Loucy (cell line): ENCODE measurements at regions not wholly inside any gene's neighbourhood (a gene's known extent, or its start where the extent isn't known, plus 50 kb on each side); places are given as distances from the start of the nearest gene placed in this dataset.

ENCODE experiments used
- H2AFZ ChIP-seq: fragments of 200-600 bp; sonication (generic); 2 replicates; pipeline ENCODE4 v1.6.0; 2016; ENCODE audit warnings: antibody characterized with exemption, mild to moderate bottlenecking, low read length, moderate library complexity
- H3F3A ChIP-seq: fragments of 200-600 bp; 2 replicates; pipeline ENCODE4 v1.6.0; 2016; ENCODE audit warnings: antibody characterized with exemption, low read depth, mild to moderate bottlenecking
- H3K27me3 ChIP-seq: fragments of 200-600 bp; sonication (generic); 2 replicates; pipeline ENCODE4 v1.6.1; 2014; ENCODE audit warnings: low read length, mild to moderate bottlenecking; ENCODE audit not compliant: insufficient read depth, poor library complexity, severe bottlenecking
- H3K36me3 ChIP-seq: fragments of 200-600 bp; sonication (generic); 2 replicates; pipeline ENCODE4 v1.6.1; 2016; ENCODE audit warnings: low read length; ENCODE audit not compliant: insufficient read depth
- H3K4me1 ChIP-seq: fragments of 200-600 bp; sonication (generic); 2 replicates; pipeline ENCODE4 v1.5.1; 2014; ENCODE audit warnings: low read length, mild to moderate bottlenecking; ENCODE audit not compliant: insufficient read depth, poor library complexity, severe bottlenecking
- H3K4me2 ChIP-seq: fragments of 200-600 bp; sonication (generic); 2 replicates; pipeline ENCODE4 v1.6.0; 2014; ENCODE audit warnings: antibody characterized with exemption, low read length, low read depth, mild to moderate bottlenecking; ENCODE audit not compliant: poor library complexity, severe bottlenecking
- H3K4me3 ChIP-seq: fragments of 200-600 bp; sonication (generic); 2 replicates; pipeline ENCODE4 v1.5.1; 2014; ENCODE audit warnings: low read length, mild to moderate bottlenecking, mixed read lengths; ENCODE audit not compliant: poor library complexity, severe bottlenecking
- H3K79me2 ChIP-seq: fragments of 200-600 bp; sonication (generic); 2 replicates; pipeline ENCODE4 v1.6.1; 2014; ENCODE audit warnings: low read length; ENCODE audit not compliant: insufficient read depth
- H3K9ac ChIP-seq: fragments of 200-600 bp; sonication (generic); 2 replicates; pipeline ENCODE4 v1.6.0; 2014; ENCODE audit warnings: mild to moderate bottlenecking, low read depth, low read length, moderate library complexity; ENCODE audit not compliant: poor library complexity, severe bottlenecking
- H3K9me2 ChIP-seq: fragments of 200-600 bp; sonication (generic); replicated peaks from 2 replicates; pipeline ENCODE4 v1.6.1; 2016; ENCODE audit warnings: low read depth, low read length, mixed read lengths
- H3K9me3 ChIP-seq: fragments of 200-600 bp; sonication (generic); 2 replicates; pipeline ENCODE4 v1.6.1; 2014; ENCODE audit warnings: mild to moderate bottlenecking, antibody characterized with exemption, low read length, low read depth; ENCODE audit not compliant: insufficient read depth
- H4K20me1 ChIP-seq: fragments of 200-600 bp; sonication (generic); 2 replicates; pipeline ENCODE4 v1.6.0; 2014; ENCODE audit warnings: antibody characterized with exemption, low read length, mild to moderate bottlenecking; ENCODE audit not compliant: insufficient read depth, poor library complexity, severe bottlenecking
- EZH2phosphoT487 ChIP-seq: fragments of 200-600 bp; IDR thresholded peaks from 2 replicates; pipeline ENCODE4 v1.6.1; 2018; ENCODE audit warnings: antibody characterized with exemption, mild to moderate bottlenecking, moderate library complexity, borderline replicate concordance
- TF ChIP-seq, protein P1 (sequence below): fragments of 200-600 bp; sonication (generic); conservative IDR thresholded peaks from 2 replicates; pipeline ENCODE4 v1.5.1; 2014; ENCODE audit warnings: mild to moderate bottlenecking, antibody characterized with exemption, low read length

DNA sequence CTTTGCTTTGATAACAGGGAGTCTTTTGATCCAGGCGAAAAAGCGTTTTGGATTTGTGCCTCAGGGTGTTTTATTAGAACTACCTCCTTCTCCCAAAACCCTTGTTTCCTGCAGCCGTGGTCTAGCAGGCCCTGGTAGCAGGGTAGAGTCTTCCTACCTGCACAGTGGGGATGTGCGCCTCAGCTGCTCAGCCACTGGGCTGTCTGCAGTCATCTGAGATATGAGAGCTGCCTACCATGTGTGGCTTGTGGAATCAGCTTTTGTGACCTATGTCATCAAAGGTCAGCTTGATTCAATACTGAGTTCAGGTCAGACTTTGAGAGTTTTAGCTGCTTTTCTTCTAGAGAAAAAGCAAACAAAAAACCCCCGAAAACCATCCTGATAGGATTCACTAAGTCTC, 279.5 kb downstream of the CLIC5 start:
- TF ChIP-seq, protein P1, sequence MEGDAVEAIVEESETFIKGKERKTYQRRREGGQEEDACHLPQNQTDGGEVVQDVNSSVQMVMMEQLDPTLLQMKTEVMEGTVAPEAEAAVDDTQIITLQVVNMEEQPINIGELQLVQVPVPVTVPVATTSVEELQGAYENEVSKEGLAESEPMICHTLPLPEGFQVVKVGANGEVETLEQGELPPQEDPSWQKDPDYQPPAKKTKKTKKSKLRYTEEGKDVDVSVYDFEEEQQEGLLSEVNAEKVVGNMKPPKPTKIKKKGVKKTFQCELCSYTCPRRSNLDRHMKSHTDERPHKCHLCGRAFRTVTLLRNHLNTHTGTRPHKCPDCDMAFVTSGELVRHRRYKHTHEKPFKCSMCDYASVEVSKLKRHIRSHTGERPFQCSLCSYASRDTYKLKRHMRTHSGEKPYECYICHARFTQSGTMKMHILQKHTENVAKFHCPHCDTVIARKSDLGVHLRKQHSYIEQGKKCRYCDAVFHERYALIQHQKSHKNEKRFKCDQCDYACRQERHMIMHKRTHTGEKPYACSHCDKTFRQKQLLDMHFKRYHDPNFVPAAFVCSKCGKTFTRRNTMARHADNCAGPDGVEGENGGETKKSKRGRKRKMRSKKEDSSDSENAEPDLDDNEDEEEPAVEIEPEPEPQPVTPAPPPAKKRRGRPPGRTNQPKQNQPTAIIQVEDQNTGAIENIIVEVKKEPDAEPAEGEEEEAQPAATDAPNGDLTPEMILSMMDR = no peak
- TF ChIP-seq EZH2phosphoT487 = no peak

DNA sequence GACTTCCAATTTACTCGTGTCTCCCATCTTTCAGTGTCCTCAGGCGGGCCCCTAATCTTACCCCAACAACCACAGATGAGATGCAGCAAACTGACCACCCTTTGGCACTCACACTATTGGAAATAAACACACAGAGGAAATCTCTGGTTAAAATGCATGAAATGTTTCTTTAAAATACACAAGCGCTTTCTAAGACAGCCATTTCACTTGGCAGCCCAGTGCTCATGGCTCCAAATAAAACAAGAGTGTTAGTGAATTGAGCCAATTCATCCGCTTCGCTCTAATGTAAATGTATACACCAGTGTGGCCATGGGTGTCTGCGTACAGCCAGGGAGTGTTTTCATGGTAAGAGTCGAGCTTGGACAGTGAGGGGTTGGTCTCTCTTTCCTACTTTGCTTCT, 282.9 kb downstream of the CLIC5 start:
- H3K79me2 ChIP-seq = no peaks in the 10 kb centered on the region
- no peaks in the 10 kb centered on the region for H3K4me1 ChIP-seq
- H3K36me3 ChIP-seq = no peaks in the 10 kb centered on the region
- H3K9me3 ChIP-seq = no peaks in the 10 kb centered on the region
- no peak overlapping the region for H3K4me3 ChIP-seq
- no peak for TF ChIP-seq EZH2phosphoT487
- TF ChIP-seq, protein P1 = no peak
- H3F3A ChIP-seq = no peaks in the 10 kb centered on the region
- H3K9me2 ChIP-seq = no peaks in the 10 kb centered on the region
- H2AFZ ChIP-seq = no peak overlapping the region
- no peak overlapping the region for H3K4me2 ChIP-seq
- H3K9ac ChIP-seq = no peak overlapping the region
- no peaks in the 10 kb centered on the region for H3K27me3 ChIP-seq
- no peaks in the 10 kb centered on the region for H4K20me1 ChIP-seq

More for the DNA sequence above, 279.5 kb downstream of the CLIC5 start:
- no peaks in the 10 kb centered on the region for H3K9me2 ChIP-seq
- no peak overlapping the region for H2AFZ ChIP-seq
- no peak overlapping the region for H3K4me2 ChIP-seq
- H3K79me2 ChIP-seq = no peaks in the 10 kb centered on the region
- no peaks in the 10 kb centered on the region for H3K9me3 ChIP-seq
- H3K4me1 ChIP-seq = peaks cover 2% of the 10 kb centered on the region
- H3K36me3 ChIP-seq = no peaks in the 10 kb centered on the region
- H3K27me3 ChIP-seq = no peaks in the 10 kb centered on the region
- H3F3A ChIP-seq = no peaks in the 10 kb centered on the region
- no peaks in the 10 kb centered on the region for H4K20me1 ChIP-seq
- H3K4me3 ChIP-seq = no peak overlapping the region
- H3K9ac ChIP-seq = no peak overlapping the region

DNA sequence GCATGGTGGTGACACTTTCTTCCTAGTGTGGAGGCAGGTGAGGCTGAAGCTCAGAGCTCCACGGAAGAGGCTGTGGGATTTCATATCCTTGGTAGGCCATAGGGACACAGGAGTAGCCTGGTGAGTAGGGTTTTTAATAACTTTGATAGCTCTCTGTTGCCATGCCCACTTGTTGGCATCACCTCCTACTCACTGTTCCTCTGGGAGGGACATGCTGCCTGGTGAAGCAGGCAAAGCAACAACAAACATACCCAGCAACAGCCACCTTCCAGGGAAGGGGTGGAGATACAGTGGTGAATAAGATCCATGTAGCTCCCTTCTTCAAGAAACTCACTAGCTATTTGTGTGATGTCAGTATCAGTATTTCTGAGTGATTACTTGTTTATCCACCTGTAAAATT, 285.4 kb downstream of the CLIC5 start:
- Histone ChIP-seq H3K9ac (no peak overlapping the region), H3F3A (no peaks in the 10 kb centered on the region), H3K9me2 (no peaks in the 10 kb centered on the region), H4K20me1 (no peaks in the 10 kb centered on the region), H3K4me1 (no peaks in the 10 kb centered on the region), H3K27me3 (no peaks in the 10 kb centered on the region), H3K4me2 (no peak overlapping the region), H2AFZ (no peak overlapping the region), H3K9me3 (no peaks in the 10 kb centered on the region), H3K79me2 (no peaks in the 10 kb centered on the region), H3K4me3 (no peak overlapping the region), H3K36me3 (no peaks in the 10 kb centered on the region)
- TF ChIP-seq EZH2phosphoT487 = no peak
- TF ChIP-seq, protein P1 = no peak
